ENCODE measurements at regions not wholly inside any gene's neighbourhood (a gene's known extent, or its start where the extent isn't known, plus 50 kb on each side); places are given as distances from the start of the nearest gene placed in this dataset.

DNA sequence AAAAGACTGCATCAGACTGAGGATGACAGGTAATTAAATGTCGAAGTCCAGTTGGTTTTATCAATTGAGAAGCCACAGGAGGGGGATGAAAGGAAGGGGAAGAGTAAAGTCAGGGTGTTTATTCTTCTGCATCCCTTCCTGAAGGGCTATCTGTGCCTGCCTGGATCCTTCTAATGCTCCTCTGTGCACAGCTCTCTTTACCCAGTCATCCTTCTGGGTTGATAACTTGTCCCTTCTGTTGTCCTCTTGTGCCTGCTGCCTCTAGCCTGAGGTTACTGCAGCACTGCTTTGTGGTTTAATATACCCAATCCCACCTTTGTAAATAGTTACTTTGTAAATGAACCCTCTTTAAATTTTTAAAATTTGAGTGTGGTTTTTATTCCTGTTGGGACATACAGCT lies 1127.3 kb downstream of the EPHA7 start:
- Histone ChIP-seq H3K4me1 (no peaks in the 10 kb centered on the region), H3K4me3 (no peak overlapping the region), H3K9me3 (no peaks in the 10 kb centered on the region), H3K36me3 (no peaks in the 10 kb centered on the region), H3K27me3 (no peaks in the 10 kb centered on the region), H3K27ac (no peak overlapping the region)
- intact Hi-C loops (cut with DNase I; ENCODE audit: low total_unique reads), result no loop called here
- no peak for DNase-seq
- no peak for TF ChIP-seq CTCF (IDR thresholded peaks at IDR 0.05)

- Histone ChIP-seq H3K4me1 (no peaks in the 10 kb centered on the region), H3K27me3 (no peaks in the 10 kb centered on the region), H3K4me3 (no peak overlapping the region), H3K36me3 (no peaks in the 10 kb centered on the region), H3K9me3 (no peaks in the 10 kb centered on the region), H3K27ac (no peak overlapping the region)
- DNase-seq, result no peak
- intact Hi-C loops (cut with DNase I; ENCODE audit: low total_unique reads), result no loop called here
- no peak for TF ChIP-seq CTCF (IDR thresholded peaks at IDR 0.05)
Measured at GRCh38 chr6:92289831-92290230, 1129.5 kb downstream of the EPHA7 start.

DNA sequence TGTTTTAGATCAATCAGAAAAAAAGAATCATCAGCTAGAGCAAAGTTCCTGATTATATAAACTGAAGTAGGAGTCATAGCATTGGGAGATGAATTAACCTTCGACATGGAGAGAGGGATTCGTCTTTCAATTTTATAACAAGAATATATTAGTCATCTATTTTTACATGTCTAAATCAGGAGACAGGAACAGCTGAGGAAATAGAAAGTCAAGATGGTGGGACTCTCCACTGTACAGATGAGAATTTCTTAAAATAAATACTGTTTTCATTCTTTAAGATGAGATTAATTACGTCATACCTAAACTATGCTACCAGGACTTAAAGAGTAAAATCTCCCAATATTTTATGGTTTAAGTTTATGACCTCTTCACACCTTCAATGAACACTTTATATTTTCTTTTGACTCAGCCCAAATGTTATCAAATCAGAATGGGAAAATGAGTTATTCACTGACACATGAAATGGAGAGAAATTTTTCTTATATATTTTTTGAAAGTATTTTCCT lies 1137.7 kb downstream of the EPHA7 start:
- intact Hi-C loops (cut with DNase I; ENCODE audit: low total_unique reads), result no loop called here
- H3K4me3 ChIP-seq, result no peak overlapping the region
- H3K4me1 ChIP-seq, result no peaks in the 10 kb centered on the region
- no peak overlapping the region for H3K27ac ChIP-seq
- no peaks in the 10 kb centered on the region for H3K36me3 ChIP-seq
- no peak for TF ChIP-seq CTCF (IDR thresholded peaks at IDR 0.05)
- H3K9me3 ChIP-seq, result no peaks in the 10 kb centered on the region
- H3K27me3 ChIP-seq, result no peaks in the 10 kb centered on the region
- DNase-seq, result no peak

GRCh38 chr6:92275150-92275549 lies 1144.2 kb downstream of the EPHA7 start:
- no peaks in the 10 kb centered on the region for H3K4me1 ChIP-seq
- no peak for DNase-seq
- intact Hi-C loops (cut with DNase I; ENCODE audit: low total_unique reads), result no loop called here
- no peak overlapping the region for H3K4me3 ChIP-seq
- no peaks in the 10 kb centered on the region for H3K9me3 ChIP-seq
- H3K27ac ChIP-seq, result no peak overlapping the region
- no peaks in the 10 kb centered on the region for H3K27me3 ChIP-seq
- no peaks in the 10 kb centered on the region for H3K36me3 ChIP-seq
- no peak for TF ChIP-seq CTCF (IDR thresholded peaks at IDR 0.05)

GRCh38 chr6:92274588-92274987 lies 1144.8 kb downstream of the EPHA7 start:
- Histone ChIP-seq H3K4me1 (no peaks in the 10 kb centered on the region), H3K9me3 (no peaks in the 10 kb centered on the region), H3K4me3 (no peak overlapping the region), H3K27me3 (no peaks in the 10 kb centered on the region), H3K27ac (no peak overlapping the region), H3K36me3 (no peaks in the 10 kb centered on the region)
- no peak for DNase-seq
- no peak for TF ChIP-seq CTCF (IDR thresholded peaks at IDR 0.05)
- intact Hi-C loops (cut with DNase I; ENCODE audit: low total_unique reads), result no loop called here

DNA sequence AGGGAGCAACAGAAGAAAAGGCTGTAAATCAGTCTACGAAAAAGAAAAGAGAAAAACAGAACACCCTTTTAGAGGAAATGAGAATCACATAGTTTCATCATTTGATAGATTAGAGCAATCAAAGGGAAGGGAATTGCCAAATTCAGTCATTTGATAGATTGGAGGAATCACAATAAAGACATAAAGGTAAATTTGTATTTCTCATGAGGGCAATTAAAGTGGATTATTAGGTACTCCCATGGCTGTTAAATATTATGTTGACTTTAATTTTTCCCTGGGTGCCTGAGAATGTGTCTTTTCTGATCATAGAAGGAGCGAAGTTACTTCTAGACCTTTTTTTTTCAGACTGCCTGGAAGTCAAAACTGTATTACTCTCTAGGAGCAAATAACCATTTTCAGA lies 1145.7 kb downstream of the EPHA7 start:
- H3K4me1 ChIP-seq, result no peaks in the 10 kb centered on the region
- H3K36me3 ChIP-seq, result no peaks in the 10 kb centered on the region
- intact Hi-C loops (cut with DNase I; ENCODE audit: low total_unique reads), result no loop called here

More for the DNA sequence above, 1145.7 kb downstream of the EPHA7 start:
- no peaks in the 10 kb centered on the region for H3K27me3 ChIP-seq
- no peak overlapping the region for H3K4me3 ChIP-seq
- no peak for TF ChIP-seq CTCF (IDR thresholded peaks at IDR 0.05)
- no peaks in the 10 kb centered on the region for H3K9me3 ChIP-seq
- no peak overlapping the region for H3K27ac ChIP-seq
- DNase-seq, result no peak
